DND-41 (cell line): ENCODE measurements at regions not wholly inside any gene's neighbourhood (a gene's known extent, or its start where the extent isn't known, plus 50 kb on each side); places are given as distances from the start of the nearest gene placed in this dataset.

Experiments
- CTCF ChIP-seq: IDR thresholded peaks from 2 replicates; pipeline ENCODE4 v1.5.1; 2012; ENCODE audit warnings: borderline replicate concordance, low read length, moderate library complexity, mild to moderate bottlenecking; ENCODE audit not compliant: poor library complexity, severe bottlenecking; ENCODE audit errors: extremely low read depth
- EZH2 ChIP-seq: IDR thresholded peaks from 3 replicates; pipeline ENCODE4 v1.6.1; 2012; ENCODE audit warnings: borderline replicate concordance, low read depth, mild to moderate bottlenecking, moderate library complexity, low read length, inconsistent platforms; ENCODE audit not compliant: severe bottlenecking

GRCh38 chr3:75089841-75090240 is 475.4 kb upstream of the CNTN3 start:
- no peak for TF ChIP-seq EZH2
- TF ChIP-seq CTCF, result no peak
